Activated B cell treated with CpG ODN at 0.5 μM for 24 hours (primary cell): ENCODE measurements at regions not wholly inside any gene's neighbourhood (a gene's known extent, or its start where the extent isn't known, plus 50 kb on each side); places are given as distances from the start of the nearest gene placed in this dataset.

Experiments used
- ATAC-seq: fragments of 200-7000 bp; cut with Tn5 transposase; one replicate; pipeline ENCODE4 v1.10.0; 2021; ENCODE audit warnings: low read depth, mild to moderate bottlenecking, moderate library complexity
- CTCF ChIA-PET: fragments of 350-600 bp; sonication (Branson Sonifier 250); formaldehyde crosslinking; loops from one replicate; lab custom pipeline; 2021; ENCODE audit warnings: antibody characterized with exemption; lab: Charles Lee
- POLR2A ChIA-PET: fragments of 350-600 bp; sonication (Branson Sonifier 250); formaldehyde crosslinking; loops from one replicate; lab custom pipeline; 2021; ENCODE audit warnings: antibody characterized with exemption; lab: Charles Lee
- DNase-seq: peaks from one replicate; pipeline ENCODE4 v3.0.0; 2022
- H3K27ac Mint-ChIP-seq: one replicate; pipeline ENCODE4 v1.8.0; 2020; ENCODE audit warnings: mixed read lengths
- H3K27me3 Mint-ChIP-seq: one replicate; pipeline ENCODE4 v1.8.0; 2021; ENCODE audit warnings: mixed read lengths
- H3K36me3 Mint-ChIP-seq: one replicate; pipeline ENCODE4 v1.8.0; 2021; ENCODE audit warnings: low read depth, mixed read lengths
- H3K4me1 Mint-ChIP-seq: one replicate; pipeline ENCODE4 v1.8.0; 2021; ENCODE audit warnings: mixed read lengths
- H3K4me3 Mint-ChIP-seq: one replicate; pipeline ENCODE4 v1.8.0; 2020; ENCODE audit warnings: mild to moderate bottlenecking, mixed read lengths
- H3K9me3 Mint-ChIP-seq: one replicate; pipeline ENCODE4 v1.8.0; 2020; ENCODE audit warnings: mixed read lengths
- CTCF ChIP-seq: fragments of 200-600 bp; IDR thresholded peaks from one replicate; pipeline ENCODE4 v1.8.0; 2022; ENCODE audit warnings: antibody characterized with exemption, mild to moderate bottlenecking
- intact Hi-C: fragments of 100-400 bp; cut with micrococcal nuclease; formaldehyde crosslinking; loops from one replicate; pipeline ENCODE4 v1.15.1; 2024

GRCh38 chr17:52754838-52755237, 596.3 kb upstream of the CA10 start:
- ChIA-PET CTCF (no interaction called here), POLR2A (no interaction called here)
- H3K9me3 Mint-ChIP-seq, result no peaks in the 10 kb centered on the region
- H3K27me3 Mint-ChIP-seq, result no peaks in the 10 kb centered on the region
- ATAC-seq (no peak), DNase-seq (no peak)
- H3K36me3 Mint-ChIP-seq, result no peaks in the 10 kb centered on the region
- no peak overlapping the region for H3K27ac Mint-ChIP-seq
- H3K4me1 Mint-ChIP-seq, result no peaks in the 10 kb centered on the region
- no peak for TF ChIP-seq CTCF
- no peak overlapping the region for H3K4me3 Mint-ChIP-seq
- intact Hi-C loops, result no loop called here

- intact Hi-C loops, result no loop called here
- no peaks in the 10 kb centered on the region for H3K27me3 Mint-ChIP-seq
- ATAC-seq, result no peak
- no peak overlapping the region for H3K27ac Mint-ChIP-seq
- no peak for DNase-seq
- ChIA-PET POLR2A (no interaction called here), CTCF (no interaction called here)
- H3K4me3 Mint-ChIP-seq, result no peak overlapping the region
- H3K4me1 Mint-ChIP-seq, result no peaks in the 10 kb centered on the region
- H3K36me3 Mint-ChIP-seq, result no peaks in the 10 kb centered on the region
- H3K9me3 Mint-ChIP-seq, result no peaks in the 10 kb centered on the region
- TF ChIP-seq CTCF, result no peak
Measured at GRCh38 chr17:52751051-52751450, 592.5 kb upstream of the CA10 start.

- Mint-ChIP-seq H3K27ac (no peak overlapping the region), H3K36me3 (no peaks in the 10 kb centered on the region), H3K4me1 (no peaks in the 10 kb centered on the region), H3K4me3 (no peak overlapping the region), H3K27me3 (no peaks in the 10 kb centered on the region), H3K9me3 (no peaks in the 10 kb centered on the region)
- DNase-seq (no peak), ATAC-seq (no peak)
- no peak for TF ChIP-seq CTCF
- intact Hi-C loops, result no loop called here
- CTCF ChIA-PET, result no interaction called here
- POLR2A ChIA-PET, result no interaction called here
Measured at GRCh38 chr17:52744179-52744578, 585.7 kb upstream of the CA10 start.

GRCh38 chr17:52740006-52740405, 581.5 kb upstream of the CA10 start:
- intact Hi-C loops, result no loop called here
- DNase-seq (no peak), ATAC-seq (no peak)
- no peak overlapping the region for H3K27ac Mint-ChIP-seq
- no peak for TF ChIP-seq CTCF
- no peaks in the 10 kb centered on the region for H3K27me3 Mint-ChIP-seq
- H3K4me1 Mint-ChIP-seq, result no peaks in the 10 kb centered on the region
- POLR2A ChIA-PET, result no interaction called here
- no peaks in the 10 kb centered on the region for H3K9me3 Mint-ChIP-seq
- CTCF ChIA-PET, result no interaction called here
- H3K4me3 Mint-ChIP-seq, result no peak overlapping the region
- no peaks in the 10 kb centered on the region for H3K36me3 Mint-ChIP-seq

- no peak overlapping the region for H3K27ac Mint-ChIP-seq
- ChIA-PET CTCF (no interaction called here), POLR2A (no interaction called here)
Measured at GRCh38 chr17:52738791-52739190, 580.3 kb upstream of the CA10 start.

More at GRCh38 chr17:52738791-52739190, 580.3 kb upstream of the CA10 start:
- no peak for TF ChIP-seq CTCF
- no peak for ATAC-seq
- H3K4me1 Mint-ChIP-seq, result no peaks in the 10 kb centered on the region
- no peaks in the 10 kb centered on the region for H3K27me3 Mint-ChIP-seq
- DNase-seq, result no peak
- no peak overlapping the region for H3K4me3 Mint-ChIP-seq
- intact Hi-C loops, result no loop called here
- H3K36me3 Mint-ChIP-seq, result no peaks in the 10 kb centered on the region
- peaks cover 3% of the 10 kb centered on the region for H3K9me3 Mint-ChIP-seq
